ENCODE measurements at regions not wholly inside any gene's neighbourhood (a gene's known extent, or its start where the extent isn't known, plus 50 kb on each side); places are given as distances from the start of the nearest gene placed in this dataset.

- no peaks in the 10 kb centered on the region for H3K79me2 ChIP-seq (ENCODE audit: control insufficient read depth, insufficient read depth, low read length)
- no peak for TF ChIP-seq EZH2 (IDR thresholded peaks at IDR 0.05; ENCODE audit: low read length)
- no peak for TF ChIP-seq CTCF (optimal IDR thresholded peaks at IDR 0.05 in 1 of 3, IDR thresholded peaks at IDR 0.05 in 1 of 3, conservative IDR thresholded peaks at IDR 0.05 in 1 of 3; ENCODE audit: extremely low read depth in 1 of 3, insufficient read depth in 2 of 3, low read length in 3 of 3)
- dilution Hi-C loops (cut with MboI; ENCODE audit: extremely low pct_ligation_motif_present, low sequenced_read_pairs): no loop called here
- FAIRE-seq (no peak), DNase-seq (ENCODE audit: low read depth, low spot score) (no peak)
- no peaks in the 10 kb centered on the region for H3K36me3 ChIP-seq (ENCODE audit: control insufficient read depth in 2 of 2, extremely low read depth in 1 of 2, insufficient read depth in 2 of 2, low read length in 2 of 2)
- no peak overlapping the region for H3K4me2 ChIP-seq (ENCODE audit: control insufficient read depth, extremely low read depth, insufficient read depth, low read depth, low read length)
- H3K9ac ChIP-seq (ENCODE audit: control insufficient read depth, extremely low read depth, insufficient read depth, low read length): no peak overlapping the region
- H3K4me3 ChIP-seq (ENCODE audit: control insufficient read depth in 2 of 3, extremely low read depth in 1 of 3, insufficient read depth in 2 of 3, low read depth in 1 of 3, low read length in 3 of 3): no peak overlapping the region
- H3K9me1 ChIP-seq (ENCODE audit: control insufficient read depth, extremely low read depth, insufficient read depth, low read length): no peaks in the 10 kb centered on the region
- H3K9me3 ChIP-seq (ENCODE audit: control insufficient read depth, low read depth, low read length): no peaks in the 10 kb centered on the region
- H3K27me3 ChIP-seq (ENCODE audit: control insufficient read depth, extremely low read depth, insufficient read depth, low read length): no peaks in the 10 kb centered on the region
- H3K4me1 ChIP-seq (ENCODE audit: control insufficient read depth, extremely low read depth, insufficient read depth, low read length): peaks cover 5% of the 10 kb centered on the region
- H2AFZ ChIP-seq (ENCODE audit: control insufficient read depth, low read length): no peak overlapping the region
- H3K27ac ChIP-seq (ENCODE audit: control insufficient read depth, insufficient read depth, low read length): no peak overlapping the region
- no peaks in the 10 kb centered on the region for H4K20me1 ChIP-seq (ENCODE audit: control insufficient read depth, extremely low read depth, insufficient read depth, low read length)
Measured at GRCh38 chr10:8670461-8670860, 616.0 kb downstream of the GATA3 start.

- Histone ChIP-seq H3K36me3 (ENCODE audit: control insufficient read depth in 2 of 2, extremely low read depth in 1 of 2, insufficient read depth in 2 of 2, low read length in 2 of 2) (no peaks in the 10 kb centered on the region), H3K27ac (ENCODE audit: control insufficient read depth, insufficient read depth, low read length) (no peak overlapping the region), H3K27me3 (ENCODE audit: control insufficient read depth, extremely low read depth, insufficient read depth, low read length) (no peaks in the 10 kb centered on the region), H3K4me2 (ENCODE audit: control insufficient read depth, extremely low read depth, insufficient read depth, low read depth, low read length) (no peak overlapping the region), H3K4me1 (ENCODE audit: control insufficient read depth, extremely low read depth, insufficient read depth, low read length) (peaks cover 5% of the 10 kb centered on the region), H3K9me1 (ENCODE audit: control insufficient read depth, extremely low read depth, insufficient read depth, low read length) (no peaks in the 10 kb centered on the region), H4K20me1 (ENCODE audit: control insufficient read depth, extremely low read depth, insufficient read depth, low read length) (no peaks in the 10 kb centered on the region), H3K79me2 (ENCODE audit: control insufficient read depth, insufficient read depth, low read length) (no peaks in the 10 kb centered on the region), H3K4me3 (ENCODE audit: control insufficient read depth in 2 of 3, extremely low read depth in 1 of 3, insufficient read depth in 2 of 3, low read depth in 1 of 3, low read length in 3 of 3) (no peak overlapping the region), H3K9ac (ENCODE audit: control insufficient read depth, extremely low read depth, insufficient read depth, low read length) (no peak overlapping the region), H2AFZ (ENCODE audit: control insufficient read depth, low read length) (no peak overlapping the region), H3K9me3 (ENCODE audit: control insufficient read depth, low read depth, low read length) (no peaks in the 10 kb centered on the region)
- TF ChIP-seq EZH2 (IDR thresholded peaks at IDR 0.05; ENCODE audit: low read length): no peak
- TF ChIP-seq CTCF (optimal IDR thresholded peaks at IDR 0.05 in 1 of 3, IDR thresholded peaks at IDR 0.05 in 1 of 3, conservative IDR thresholded peaks at IDR 0.05 in 1 of 3; ENCODE audit: extremely low read depth in 1 of 3, insufficient read depth in 2 of 3, low read length in 3 of 3): no peak
- peak; percentile 55 for FAIRE-seq
- dilution Hi-C loops (cut with MboI; ENCODE audit: extremely low pct_ligation_motif_present, low sequenced_read_pairs): no loop called here
- no peak for DNase-seq (ENCODE audit: low read depth, low spot score)
Measured at GRCh38 chr10:8674230-8674629, 619.7 kb downstream of the GATA3 start.
